GM12875 (cell line): ENCODE measurements at regions not wholly inside any gene's neighbourhood (a gene's known extent, or its start where the extent isn't known, plus 50 kb on each side); places are given as distances from the start of the nearest gene placed in this dataset.

Experiments
- H3K4me3 ChIP-seq: one replicate; pipeline ENCODE4 v1.5.1; 2011; ENCODE audit warnings: low read depth, low read length, control low read depth
- CTCF ChIP-seq: IDR thresholded peaks from 2 replicates; pipeline ENCODE4 v1.5.1; 2011; ENCODE audit warnings: low read depth, mild to moderate bottlenecking, control low read depth, inconsistent platforms, low read length, moderate library complexity, borderline replicate concordance; ENCODE audit not compliant: insufficient read depth

GRCh38 chr14:29098656-29099055 is 332.1 kb downstream of the FOXG1 start:
- no peak overlapping the region for H3K4me3 ChIP-seq
- no peak for TF ChIP-seq CTCF

DNA sequence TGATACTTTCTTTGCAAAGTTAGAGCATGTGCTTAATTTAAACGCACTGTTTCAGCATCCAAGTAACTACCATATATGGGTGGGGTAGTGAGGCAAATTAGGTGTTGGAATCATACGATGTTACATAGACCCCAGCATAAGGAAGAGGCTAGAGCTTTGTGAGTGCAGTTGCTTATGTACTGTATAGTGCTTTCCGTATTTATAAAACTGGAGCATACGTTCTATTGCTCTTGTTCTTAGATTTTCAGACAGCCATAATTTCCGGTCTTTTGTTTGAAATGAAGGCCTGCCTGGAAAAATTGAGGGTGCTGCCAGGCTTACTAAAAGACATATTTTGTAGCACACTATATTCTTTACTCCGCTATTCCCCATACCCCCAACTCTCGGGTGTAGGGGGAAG is 335.7 kb downstream of the FOXG1 start:
- no peak for TF ChIP-seq CTCF

DNA sequence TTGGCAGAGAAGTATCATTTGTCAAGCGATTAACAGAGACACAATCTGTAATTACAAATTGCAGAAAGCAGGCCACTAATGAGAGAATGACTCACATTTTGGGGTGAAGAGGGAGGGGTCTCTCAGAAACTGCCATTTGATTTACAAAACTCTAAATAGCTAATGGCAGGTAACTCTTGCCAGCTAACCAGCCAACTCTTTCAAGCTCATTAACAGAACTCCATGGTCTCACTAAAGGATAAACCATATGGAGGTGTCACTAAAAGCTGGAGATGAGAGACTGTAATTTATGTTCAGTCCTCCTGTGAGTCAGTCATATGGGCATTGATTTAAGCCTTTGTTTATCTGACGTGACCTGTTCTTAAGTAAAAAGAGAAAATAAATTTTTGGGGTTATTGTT is 336.4 kb downstream of the FOXG1 start:
- TF ChIP-seq CTCF = no peak
- no peak overlapping the region for H3K4me3 ChIP-seq

More for the DNA sequence above, 335.7 kb downstream of the FOXG1 start:
- no peak overlapping the region for H3K4me3 ChIP-seq

- no peak for TF ChIP-seq CTCF
- no peak overlapping the region for H3K4me3 ChIP-seq
Observed at GRCh38 chr14:29108908-29109307, 342.3 kb downstream of the FOXG1 start.

- H3K4me3 ChIP-seq = no peak overlapping the region
- no peak for TF ChIP-seq CTCF
Observed at GRCh38 chr14:29109589-29109988, 343.0 kb downstream of the FOXG1 start.

DNA sequence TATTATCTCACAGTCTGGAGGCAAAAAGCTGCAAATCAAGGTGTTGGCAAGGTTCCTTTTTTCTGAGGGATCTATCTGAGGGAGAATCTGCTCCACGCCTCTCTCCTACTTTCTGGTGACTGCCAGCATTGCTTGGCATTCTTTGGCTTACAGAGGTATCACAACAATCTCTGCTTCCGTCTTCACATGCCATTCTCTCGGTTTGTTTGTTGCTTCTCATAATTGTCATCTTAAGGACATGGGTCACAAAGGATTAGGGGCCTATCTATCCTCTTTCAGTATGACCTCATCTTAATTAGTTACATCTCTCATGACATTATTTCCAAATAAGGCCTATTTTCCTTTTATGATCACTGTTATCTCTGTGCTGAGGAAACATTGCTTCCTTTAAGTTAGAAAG is 345.0 kb downstream of the FOXG1 start:
- no peak for TF ChIP-seq CTCF
- no peak overlapping the region for H3K4me3 ChIP-seq

DNA sequence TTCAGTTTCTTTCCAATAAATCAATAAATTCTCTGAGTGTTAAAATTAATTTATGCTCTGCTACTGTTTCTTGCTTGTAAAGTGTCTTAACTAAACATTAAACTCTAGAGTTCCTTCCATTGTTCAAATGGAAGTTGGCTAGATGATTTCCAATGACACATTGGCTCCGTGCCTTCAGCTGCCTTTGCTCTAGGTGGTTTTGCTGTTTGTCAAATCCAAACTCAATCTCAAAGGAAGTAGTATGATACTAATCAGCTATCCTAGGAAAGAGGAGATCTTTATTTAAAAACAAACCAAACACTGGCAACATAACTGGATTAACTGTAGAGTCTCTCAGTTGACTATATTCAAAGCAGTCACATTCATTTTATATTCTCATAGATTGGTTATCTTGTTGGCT is 356.4 kb downstream of the FOXG1 start:
- no peak for TF ChIP-seq CTCF
- no peak overlapping the region for H3K4me3 ChIP-seq
